ELF-1 (cell line): ENCODE measurements at regions not wholly inside any gene's neighbourhood (a gene's known extent, or its start where the extent isn't known, plus 50 kb on each side); places are given as distances from the start of the nearest gene placed in this dataset.

ENCODE experiments used
- DNase-seq: peaks from one replicate; pipeline ENCODE4 v3.0.0-alpha.2; 2016; ENCODE audit warnings: low read depth, low spot score

- no peak for DNase-seq
Observed at GRCh38 chr9:78493166-78493742, 196.3 kb downstream of the PSAT1 start.

GRCh38 chr9:78502566-78502965, 205.6 kb downstream of the PSAT1 start:
- DNase-seq = peak; percentile 21

GRCh38 chr9:78505546-78505945, 208.6 kb downstream of the PSAT1 start:
- no peak for DNase-seq

GRCh38 chr9:78507037-78507436, 210.1 kb downstream of the PSAT1 start:
- peak; percentile 48 for DNase-seq

GRCh38 chr9:78510035-78510434, 213.1 kb downstream of the PSAT1 start:
- DNase-seq = no peak

- peak; percentile 36 for DNase-seq
Observed at GRCh38 chr9:78515108-78515507, 218.2 kb downstream of the PSAT1 start.

GRCh38 chr9:78519786-78520185, 222.9 kb downstream of the PSAT1 start:
- DNase-seq = peak; percentile 34

- no peak for DNase-seq
Observed at GRCh38 chr9:78521680-78522079, 224.8 kb downstream of the PSAT1 start.

- DNase-seq = no peak
Observed at GRCh38 chr9:78525986-78526560, 229.1 kb downstream of the PSAT1 start.

- DNase-seq = no peak
Observed at GRCh38 chr9:78533500-78533899, 236.6 kb downstream of the PSAT1 start.

GRCh38 chr9:78539188-78539587, 242.3 kb downstream of the PSAT1 start:
- DNase-seq = no peak

- no peak for DNase-seq
Observed at GRCh38 chr9:78539904-78540303, 243.0 kb downstream of the PSAT1 start.

GRCh38 chr9:78541868-78542443, 245.0 kb downstream of the PSAT1 start:
- peak; percentile 8 for DNase-seq

- DNase-seq = peak; percentile 75
Observed at GRCh38 chr9:78542491-78543181, 245.7 kb downstream of the PSAT1 start.

- DNase-seq = peak; percentile 9
Observed at GRCh38 chr9:78543353-78543752, 246.4 kb downstream of the PSAT1 start.

- DNase-seq = no peak
Observed at GRCh38 chr9:78544230-78544629, 247.3 kb downstream of the PSAT1 start.

GRCh38 chr9:78547831-78548230, 250.9 kb downstream of the PSAT1 start:
- no peak for DNase-seq

- no peak for DNase-seq
Observed at GRCh38 chr9:78548670-78549069, 251.7 kb downstream of the PSAT1 start.

GRCh38 chr9:78549711-78550110, 252.8 kb downstream of the PSAT1 start:
- DNase-seq = peak; percentile 17

GRCh38 chr9:78552802-78553201, 255.9 kb downstream of the PSAT1 start:
- no peak for DNase-seq

- DNase-seq = no peak
Observed at GRCh38 chr9:78557540-78557939, 260.6 kb downstream of the PSAT1 start.

GRCh38 chr9:78559449-78559885, 262.5 kb downstream of the PSAT1 start:
- no peak for DNase-seq

- no peak for DNase-seq
Observed at GRCh38 chr9:78562021-78562420, 265.1 kb downstream of the PSAT1 start.
